ENCODE measurements at regions not wholly inside any gene's neighbourhood (a gene's known extent, or its start where the extent isn't known, plus 50 kb on each side); places are given as distances from the start of the nearest gene placed in this dataset.
A peak's percentile ranks its signal among the peaks of the same experiment; 100 is the strongest.

DNA sequence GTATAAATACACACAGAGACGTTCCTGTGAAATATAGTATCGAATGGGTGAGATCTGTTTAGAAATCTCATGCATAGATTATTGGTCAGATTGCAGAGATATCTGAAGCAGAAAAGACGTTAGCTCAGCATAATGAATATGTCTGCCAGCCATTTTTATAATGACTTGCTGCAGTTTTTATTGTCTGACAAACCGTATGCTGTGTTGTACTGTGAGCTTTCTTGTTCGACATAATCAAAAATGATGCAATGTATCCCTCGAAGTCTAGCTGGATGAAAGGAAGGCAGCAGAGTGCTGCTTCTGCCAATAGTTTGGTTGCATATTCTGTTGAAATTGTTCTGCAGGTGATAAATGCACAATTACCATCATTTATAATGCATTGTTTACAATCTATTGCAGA is 514.9 kb upstream of the ARRDC3 start:
- no peak for DNase-seq

DNA sequence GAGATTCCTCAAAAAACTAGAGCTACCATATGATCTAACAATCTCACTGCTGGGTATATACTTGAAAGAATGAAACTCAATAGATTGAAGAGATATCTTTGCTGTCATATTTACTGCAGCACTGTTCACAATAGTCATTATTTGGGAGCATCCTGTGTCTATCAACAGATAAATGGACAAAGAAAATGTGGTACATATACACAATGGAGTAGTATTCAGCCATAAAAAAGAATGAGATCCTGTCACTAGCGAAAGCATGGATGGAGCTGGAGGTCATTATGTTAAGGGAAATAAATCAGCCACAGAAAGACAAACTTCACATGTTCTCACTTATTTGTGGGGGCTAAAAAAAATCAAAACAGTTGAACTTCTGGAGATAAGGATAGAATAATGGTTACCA is 505.7 kb upstream of the ARRDC3 start:
- no peak for DNase-seq

DNA sequence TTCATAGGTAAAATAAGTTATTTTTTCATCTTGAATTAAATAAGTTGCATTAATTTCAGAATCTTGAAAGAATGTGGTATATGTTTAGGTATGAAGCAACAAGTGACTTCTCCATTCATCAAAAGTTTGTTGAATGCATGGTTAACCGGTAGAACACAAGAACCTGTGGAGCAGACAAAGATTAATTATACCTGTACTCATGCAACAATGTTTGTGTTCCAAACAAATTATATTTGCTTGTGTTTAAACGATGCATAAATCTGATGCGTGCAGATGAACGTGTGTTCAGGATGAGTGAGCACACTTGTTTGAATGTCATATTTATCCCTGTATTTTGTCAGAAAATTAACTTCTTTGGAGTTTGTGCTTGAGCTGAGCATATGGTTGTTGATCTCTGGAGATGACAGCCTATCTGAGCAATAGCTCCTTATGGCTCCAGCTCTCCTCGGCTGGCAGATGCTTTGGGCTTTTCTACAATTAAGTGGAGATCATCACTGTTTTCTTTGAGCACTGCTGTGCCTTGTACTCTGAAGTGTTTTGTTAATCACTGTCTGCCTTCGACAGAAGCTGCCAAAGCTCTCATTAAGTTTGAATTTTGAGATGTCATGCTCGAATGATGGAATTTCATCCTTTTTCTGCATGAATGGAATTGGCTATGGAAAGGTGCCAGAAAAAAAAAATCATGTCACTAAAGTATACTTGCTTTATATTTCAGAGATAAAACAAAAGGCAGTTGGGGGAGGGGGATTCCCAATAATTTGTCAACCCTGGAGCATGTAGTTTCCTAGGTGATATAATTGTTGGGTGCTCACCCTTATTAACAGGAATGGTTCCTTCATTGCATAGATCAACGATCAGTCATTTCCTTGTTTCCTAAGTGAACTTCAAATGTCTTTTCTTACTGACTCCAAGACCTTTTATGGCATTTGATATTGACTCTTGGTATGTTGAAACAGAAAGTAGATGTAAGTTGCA is 502.5 kb upstream of the ARRDC3 start:
- DNase-seq: peak in 1 of 58 donors; percentile 19

- no peak for DNase-seq
These were observed 500.9 kb upstream of the ARRDC3 start for GRCh38 chr5:91884036-91884435.

GRCh38 chr5:91875196-91875779 is 492.2 kb upstream of the ARRDC3 start:
- DNase-seq: no peak

DNA sequence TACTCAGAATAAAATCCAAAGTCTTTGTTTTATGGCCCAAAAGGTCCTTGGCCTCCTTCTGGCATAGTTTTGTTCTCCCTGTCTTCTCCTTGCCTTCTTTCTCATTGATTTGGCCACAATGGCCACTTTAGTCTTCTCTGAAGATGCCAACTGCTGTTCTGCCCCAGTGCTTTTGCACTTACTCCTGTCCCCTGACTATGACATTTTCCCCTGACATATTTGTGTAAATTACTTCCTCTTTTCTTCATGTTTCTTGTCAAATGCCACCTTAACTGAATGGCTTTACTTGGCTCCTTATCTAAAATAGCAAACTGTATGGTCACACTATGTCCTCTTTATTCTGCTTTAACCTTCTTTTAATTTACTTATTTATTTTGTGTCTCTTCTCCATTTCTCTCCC is 484.7 kb upstream of the ARRDC3 start:
- no peak for DNase-seq

GRCh38 chr5:91865915-91866314 is 482.8 kb upstream of the ARRDC3 start:
- DNase-seq: no peak

DNA sequence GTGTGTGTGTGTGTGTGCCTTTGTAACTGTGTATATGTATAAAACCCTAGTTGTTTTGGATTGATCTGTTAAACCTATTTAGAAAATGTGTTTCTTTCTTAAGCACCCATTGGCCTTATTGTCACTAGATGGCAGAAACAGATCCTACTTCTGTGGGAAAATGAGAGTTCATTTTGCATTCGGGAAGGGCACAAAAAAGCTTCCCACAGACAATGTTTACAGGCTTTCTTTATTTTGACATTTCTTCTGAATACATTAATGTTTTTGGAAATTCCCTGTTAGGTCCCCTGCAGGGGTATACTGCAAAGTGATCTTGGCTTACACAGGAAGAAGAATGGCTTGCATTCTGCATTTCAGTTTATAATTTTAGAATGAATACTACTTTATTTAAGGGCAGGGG is 481.8 kb upstream of the ARRDC3 start:
- DNase-seq: no peak

GRCh38 chr5:91851670-91852069 is 468.6 kb upstream of the ARRDC3 start:
- DNase-seq: no peak

DNA sequence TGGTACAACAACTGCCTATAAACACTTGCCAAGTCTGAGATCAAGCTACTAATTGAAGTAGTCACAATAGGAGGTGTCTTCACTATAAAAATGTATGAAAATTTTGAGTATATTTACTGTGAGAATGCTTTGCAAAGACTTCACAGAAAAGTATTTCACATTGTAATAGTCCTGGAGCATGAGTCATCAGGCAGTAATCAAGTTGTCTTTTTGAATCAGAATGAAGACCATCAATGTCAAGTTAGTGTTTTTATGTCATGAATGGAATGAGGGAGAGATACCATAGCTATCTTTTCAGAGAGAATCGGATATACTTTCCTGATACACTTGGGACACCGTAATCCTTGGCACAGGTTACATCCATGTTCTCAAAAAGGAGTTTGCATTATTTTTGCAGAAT is 466.9 kb upstream of the ARRDC3 start:
- DNase-seq: no peak

DNA sequence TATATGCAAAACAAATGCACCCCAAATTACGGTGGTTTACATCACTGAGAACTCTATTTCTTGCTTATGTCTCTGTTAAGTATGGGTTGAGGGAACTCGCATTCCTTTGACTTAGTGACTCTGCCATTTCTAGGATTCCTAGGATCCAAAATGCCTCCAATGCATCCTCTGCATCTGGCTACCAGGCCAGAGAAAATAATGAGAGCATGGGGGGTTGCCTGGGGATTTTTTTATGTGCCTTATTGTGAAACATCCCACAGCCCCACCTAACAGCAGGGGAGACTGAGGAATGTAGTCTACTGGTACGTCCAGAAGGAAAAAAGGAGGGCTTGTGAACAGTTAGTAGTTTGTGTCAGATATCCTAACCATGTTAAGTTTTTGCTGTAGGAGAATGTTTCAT is 466.0 kb upstream of the ARRDC3 start:
- no peak for DNase-seq

DNA sequence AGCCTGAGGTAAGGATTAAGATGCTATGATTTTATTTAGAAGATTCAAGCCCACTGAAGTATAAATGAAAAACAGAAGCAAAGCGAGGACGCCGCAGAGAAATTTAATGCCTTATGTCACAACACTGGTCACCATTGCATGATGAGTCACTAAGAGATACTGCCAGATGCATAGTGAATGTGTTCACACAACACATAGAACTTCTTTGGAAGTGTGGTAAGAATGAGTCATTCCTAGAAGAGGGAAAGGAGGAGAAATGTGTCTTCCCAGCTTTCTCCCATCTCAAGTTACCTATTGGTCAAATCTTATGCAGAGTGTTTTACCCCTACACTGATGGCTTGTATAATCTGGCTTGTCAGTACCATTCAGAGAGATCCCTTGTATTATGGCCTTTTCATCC is 465.3 kb upstream of the ARRDC3 start:
- no peak for DNase-seq

DNA sequence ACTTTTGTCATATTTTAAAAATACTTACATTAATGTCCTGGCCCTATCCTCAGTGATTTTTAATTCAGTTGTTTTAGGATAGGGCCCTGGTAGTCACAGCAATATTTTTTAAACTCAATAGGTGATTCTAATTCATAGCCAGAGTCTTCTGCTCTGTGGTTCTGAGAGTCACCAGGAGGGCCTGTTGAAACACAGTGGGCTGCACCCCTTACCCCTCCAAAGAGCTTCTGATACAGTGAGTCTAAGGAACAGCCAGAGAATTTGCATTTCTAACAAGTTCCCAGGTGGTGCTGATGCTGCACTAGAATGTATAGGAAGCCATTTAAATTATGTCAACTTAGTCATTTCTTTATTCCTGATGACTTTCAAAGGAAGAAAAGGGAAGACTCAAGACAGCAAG is 458.3 kb upstream of the ARRDC3 start:
- no peak for DNase-seq

GRCh38 chr5:91840412-91840811 is 457.3 kb upstream of the ARRDC3 start:
- no peak for DNase-seq

- DNase-seq: no peak
These were observed 456.6 kb upstream of the ARRDC3 start for GRCh38 chr5:91839721-91840120.

GRCh38 chr5:91839233-91839632 is 456.1 kb upstream of the ARRDC3 start:
- DNase-seq: no peak

GRCh38 chr5:91830361-91830953 is 447.3 kb upstream of the ARRDC3 start:
- DNase-seq: no peak

GRCh38 chr5:91825618-91826017 is 442.5 kb upstream of the ARRDC3 start:
- no peak for DNase-seq

- no peak for DNase-seq
These were observed 441.3 kb upstream of the ARRDC3 start for GRCh38 chr5:91824406-91824805.

- DNase-seq: no peak
These were observed 437.8 kb upstream of the ARRDC3 start for GRCh38 chr5:91820874-91821273.

GRCh38 chr5:91816681-91817080 is 433.6 kb upstream of the ARRDC3 start:
- DNase-seq: no peak

DNA sequence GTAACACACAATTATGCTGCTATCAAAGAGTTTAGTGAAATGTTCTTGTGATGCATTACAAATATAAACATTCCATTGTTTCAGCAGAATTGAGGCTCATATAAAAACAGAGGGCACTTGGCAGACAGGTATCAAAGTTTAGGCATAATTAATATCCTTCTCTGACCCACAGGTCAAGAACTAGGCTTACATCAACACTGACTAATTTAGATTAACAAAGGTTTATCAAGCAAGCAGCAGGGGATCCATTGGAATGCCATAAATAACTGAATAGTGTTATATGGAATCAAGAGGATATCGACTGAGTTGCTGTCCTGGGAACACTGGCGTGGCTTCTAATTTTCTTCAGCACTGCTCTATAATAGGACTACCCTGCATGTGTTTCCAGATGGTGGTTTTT is 414.5 kb upstream of the ARRDC3 start:
- no peak for DNase-seq
